ENCODE measurements at regions not wholly inside any gene's neighbourhood (a gene's known extent, or its start where the extent isn't known, plus 50 kb on each side); places are given as distances from the start of the nearest gene placed in this dataset.

- no peak for DNase-seq
Observed at GRCh38 chr3:180188512-180189309, 152.0 kb upstream of the PEX5L start.

- DNase-seq, result no peak
Observed at GRCh38 chr3:180189310-180189648, 152.5 kb upstream of the PEX5L start.

GRCh38 chr3:180196658-180197057 is 159.9 kb upstream of the PEX5L start:
- DNase-seq, result no peak

- DNase-seq, result peak; percentile 6
Observed at GRCh38 chr3:180199417-180199995, 162.8 kb upstream of the PEX5L start.

DNA sequence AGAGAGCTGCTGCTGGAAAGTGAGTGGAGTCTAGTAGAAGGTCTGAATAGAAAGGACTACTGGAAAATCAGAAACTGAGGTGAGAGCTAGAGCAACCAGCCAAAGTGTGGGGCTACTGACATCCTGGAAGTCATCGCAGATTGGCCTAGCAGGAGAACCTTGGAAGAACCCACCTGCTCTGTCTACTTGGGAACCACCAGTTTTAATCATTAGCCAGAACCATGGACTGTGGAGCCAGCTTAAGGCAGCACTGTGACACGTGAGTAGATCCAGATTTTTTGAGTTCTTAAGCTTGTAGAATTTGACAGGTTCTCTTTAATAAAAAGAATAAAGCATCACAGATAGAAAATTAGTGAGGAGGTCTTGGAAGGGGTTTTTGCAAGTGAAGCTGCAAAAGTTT is 179.1 kb upstream of the PEX5L start:
- no peak for DNase-seq

DNA sequence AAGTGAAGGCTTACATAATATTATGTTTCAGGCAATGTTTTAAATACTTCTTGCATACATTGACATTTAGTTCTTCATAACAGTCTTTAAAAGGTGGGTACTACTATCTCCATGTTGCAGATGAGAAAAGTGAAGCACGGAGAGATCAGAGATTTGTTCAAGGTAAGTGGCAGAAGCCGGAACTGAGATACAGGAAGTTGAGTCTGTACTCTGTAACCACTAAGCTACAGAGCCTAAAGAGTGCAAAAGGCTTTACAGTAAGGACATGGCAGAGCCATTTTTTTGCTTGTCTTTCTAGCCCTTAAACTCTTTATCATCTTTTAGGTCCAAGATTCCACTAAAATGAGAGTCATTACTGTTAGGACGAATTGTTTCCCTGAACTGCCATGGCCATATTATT is 186.5 kb upstream of the PEX5L start:
- DNase-seq, result no peak

DNA sequence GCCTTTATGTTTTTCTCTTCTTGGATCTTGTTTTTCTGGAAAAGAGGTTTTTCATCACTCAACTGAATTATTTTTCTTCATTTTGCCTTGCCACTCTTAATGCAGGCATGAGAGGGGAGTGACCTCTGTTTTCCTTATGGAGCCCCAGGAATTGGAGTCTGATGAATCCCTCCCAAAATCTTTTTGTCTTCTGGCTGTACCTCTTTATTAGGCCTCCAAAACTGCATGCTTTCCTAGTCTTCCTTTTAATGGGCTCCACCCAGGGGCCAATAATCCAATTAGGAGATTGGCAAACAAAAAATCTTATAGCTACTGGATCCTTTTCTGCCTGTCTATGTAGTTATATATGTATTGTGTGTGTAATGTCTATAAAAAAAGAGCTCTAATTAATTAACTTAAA is 192.4 kb upstream of the PEX5L start:
- DNase-seq, result no peak

DNA sequence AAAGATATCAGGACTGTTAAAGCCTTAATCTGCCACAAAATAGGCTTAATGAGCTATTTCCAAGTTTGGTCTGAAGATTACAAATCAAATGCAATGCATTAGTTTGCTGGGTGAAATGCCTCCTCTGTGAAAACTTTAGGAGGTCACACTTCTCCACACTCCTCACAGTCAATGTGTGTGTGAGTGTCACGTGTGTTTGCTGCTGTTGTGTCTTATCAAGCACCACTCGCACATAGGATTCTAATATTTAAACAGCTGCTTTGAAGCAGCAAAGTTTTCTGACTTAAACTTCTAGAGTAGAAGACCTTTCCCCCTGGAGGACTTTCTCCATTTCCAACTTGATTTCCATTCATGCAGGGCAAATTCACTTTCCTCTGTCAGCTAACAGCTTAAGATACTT is 203.2 kb upstream of the PEX5L start:
- no peak for DNase-seq

DNA sequence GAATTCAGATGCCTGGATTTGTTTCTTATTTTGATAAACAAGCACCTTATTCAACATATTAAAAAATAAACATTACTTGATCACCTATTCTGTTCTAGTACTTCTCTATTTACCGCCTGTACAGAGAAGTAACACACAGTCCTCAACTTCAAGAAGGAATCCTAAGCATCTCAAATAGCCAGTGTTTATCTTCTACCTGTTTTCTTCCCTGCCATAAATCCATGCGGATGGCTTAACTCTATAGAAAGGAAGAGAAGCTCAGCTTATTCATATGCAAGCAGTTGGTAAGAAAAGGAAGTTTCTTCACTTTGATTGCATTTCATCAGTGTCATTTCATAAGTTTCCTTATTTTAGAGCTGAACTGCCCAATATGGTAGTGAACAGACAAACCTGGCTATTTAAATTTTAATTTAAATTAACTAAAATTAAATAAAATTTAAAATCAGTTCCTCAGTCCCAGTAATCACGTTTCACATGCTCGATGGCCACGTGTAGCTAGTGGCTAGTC is 210.0 kb upstream of the PEX5L start:
- DNase-seq, result no peak

GRCh38 chr3:180250172-180250571 is 213.4 kb upstream of the PEX5L start:
- DNase-seq, result no peak

DNA sequence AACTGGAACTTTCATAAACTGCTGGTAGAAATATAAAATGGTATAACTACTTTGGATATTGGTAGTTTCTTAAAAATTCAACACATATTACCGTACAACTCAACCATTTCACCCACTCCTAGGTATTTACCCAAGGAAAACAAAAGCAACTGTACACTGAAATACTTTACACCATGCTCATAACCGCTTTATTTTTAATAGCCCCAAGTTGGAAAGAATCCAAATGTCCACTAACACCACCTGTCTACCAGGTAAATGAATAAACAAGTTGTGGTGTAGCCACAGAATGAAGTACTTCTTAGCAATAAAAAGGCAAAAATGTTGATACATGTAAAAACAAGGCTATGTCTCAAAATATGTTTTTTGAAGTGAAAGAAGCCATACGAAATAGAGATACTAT is 215.9 kb upstream of the PEX5L start:
- DNase-seq, result no peak

- DNase-seq, result no peak
Observed at GRCh38 chr3:180253283-180253682, 216.5 kb upstream of the PEX5L start.

GRCh38 chr3:180264479-180264878 is 227.7 kb upstream of the PEX5L start:
- no peak for DNase-seq

DNA sequence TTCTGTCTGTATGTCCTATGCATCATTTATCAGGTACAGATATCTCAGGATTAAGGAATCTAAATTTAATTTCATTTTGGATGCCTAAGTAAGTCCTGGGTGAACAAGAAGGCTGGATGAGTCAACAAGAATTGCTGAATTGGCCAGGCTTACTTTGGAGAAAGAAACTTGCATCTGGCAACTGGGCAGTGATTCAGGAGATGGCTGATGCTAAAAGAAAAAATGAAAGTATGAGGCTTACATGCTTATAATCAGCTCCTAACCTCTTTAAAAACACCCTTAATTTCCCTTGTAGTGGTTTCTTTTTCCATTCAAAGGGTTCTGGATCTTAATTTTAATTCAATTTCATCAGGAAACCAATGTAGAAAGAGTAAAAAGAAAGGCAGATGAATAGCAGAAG is 228.8 kb upstream of the PEX5L start:
- DNase-seq, result no peak

DNA sequence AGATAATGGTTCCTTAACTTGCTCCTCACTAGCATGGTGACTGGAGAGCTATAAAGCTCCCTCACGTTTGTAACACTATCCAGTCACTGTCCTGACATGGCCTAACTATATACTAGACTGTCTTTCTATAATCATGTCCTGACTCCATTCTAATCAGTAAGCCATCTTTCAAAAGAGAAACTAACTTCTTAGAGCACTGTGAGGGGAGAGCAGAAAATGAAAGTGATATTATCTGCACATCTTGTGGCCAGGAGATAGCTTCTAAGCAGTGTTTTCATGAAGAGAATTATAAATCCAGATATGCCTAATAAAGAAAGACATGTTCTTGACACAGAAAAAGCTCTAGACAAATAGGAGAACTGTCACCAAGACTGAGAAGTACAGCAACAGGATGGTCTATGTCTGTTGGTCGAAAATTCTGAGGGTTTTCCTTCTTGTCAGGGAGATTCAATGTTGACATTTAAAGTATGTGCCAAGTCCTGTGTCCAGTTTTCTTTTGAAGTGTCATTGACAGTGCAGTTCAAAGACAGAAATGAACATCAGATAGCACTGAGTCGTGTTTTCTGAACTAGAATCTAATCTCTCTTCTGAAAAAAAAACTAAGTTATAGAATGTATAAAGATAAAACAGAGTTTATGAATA is 230.6 kb upstream of the PEX5L start:
- DNase-seq, result no peak

GRCh38 chr3:180274536-180274935 is 237.8 kb upstream of the PEX5L start:
- DNase-seq, result no peak

GRCh38 chr3:180275176-180275575 is 238.4 kb upstream of the PEX5L start:
- no peak for DNase-seq

DNA sequence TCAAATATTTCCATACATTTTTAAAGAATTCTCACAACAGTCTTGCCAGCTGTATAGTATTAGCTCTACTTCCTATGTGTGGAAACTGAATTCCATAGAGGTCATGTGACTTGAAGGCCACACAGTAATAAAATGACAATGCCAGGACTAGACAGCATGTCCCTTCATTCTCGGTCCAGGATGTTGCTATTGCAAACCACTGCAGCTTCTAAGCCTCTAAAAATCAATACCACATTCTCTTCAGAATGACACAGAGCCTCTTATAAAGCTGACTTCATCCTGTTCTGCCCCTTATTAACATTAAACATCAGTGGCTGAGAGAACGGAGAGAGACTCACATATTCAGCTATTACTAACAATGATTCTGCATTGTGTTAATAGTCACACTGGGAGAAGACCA is 240.3 kb upstream of the PEX5L start:
- no peak for DNase-seq

- no peak for DNase-seq
Observed at GRCh38 chr3:180278583-180279188, 241.9 kb upstream of the PEX5L start.

DNA sequence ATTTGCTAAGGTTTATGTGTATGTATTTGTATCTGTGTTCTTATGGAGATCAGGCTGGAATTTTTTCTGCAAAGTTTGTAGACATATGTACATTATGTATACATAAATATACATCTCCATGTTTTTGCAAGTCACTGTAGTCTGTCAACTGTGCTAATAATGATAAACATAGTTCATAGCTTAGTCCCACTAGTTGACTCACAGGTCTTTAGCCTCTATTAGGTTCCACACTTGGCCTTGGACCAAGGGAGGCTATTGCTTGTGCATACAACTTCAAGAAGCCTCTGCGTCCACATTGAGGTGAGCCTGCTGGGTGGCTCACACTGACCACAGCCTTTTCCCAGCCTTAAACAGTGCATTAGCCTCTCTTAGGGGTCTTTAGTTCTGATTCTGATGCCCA is 243.8 kb upstream of the PEX5L start:
- DNase-seq, result no peak

GRCh38 chr3:180282386-180282785 is 245.6 kb upstream of the PEX5L start:
- DNase-seq, result no peak

DNA sequence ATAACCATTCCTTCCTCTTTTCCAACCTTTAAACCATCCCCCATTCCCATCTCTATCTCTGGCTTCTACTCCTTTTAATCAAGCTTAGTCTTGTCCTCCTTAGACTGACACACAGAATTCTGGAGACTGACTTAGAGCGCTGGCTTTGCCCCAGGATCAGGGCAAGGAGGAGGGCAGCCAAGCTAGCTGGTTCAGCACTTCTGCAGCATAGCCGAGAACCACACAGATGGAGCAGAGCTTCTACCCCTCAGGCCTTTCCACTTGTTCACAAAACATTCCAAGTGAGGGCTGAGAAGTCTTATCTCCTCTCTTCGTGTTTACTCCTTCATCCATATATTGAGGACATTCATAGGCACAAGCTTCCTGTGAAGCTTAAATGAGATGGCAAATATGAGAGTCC is 246.5 kb upstream of the PEX5L start:
- no peak for DNase-seq
